NT2/D1 (cell line): ENCODE measurements at regions not wholly inside any gene's neighbourhood (a gene's known extent, or its start where the extent isn't known, plus 50 kb on each side); places are given as distances from the start of the nearest gene placed in this dataset.

Experiments
- DNase-seq: peaks from one replicate; pipeline ENCODE4 v3.0.0-alpha.2; 2011; ENCODE audit warnings: low read depth, low spot score
- H3K27me3 ChIP-seq: 2 replicates; pipeline ENCODE4 v1.6.0; 2011; ENCODE audit warnings: mild to moderate bottlenecking; ENCODE audit not compliant: insufficient read length, insufficient read depth
- H3K36me3 ChIP-seq: 2 replicates; pipeline ENCODE4 v1.6.1; 2011; ENCODE audit warnings: mild to moderate bottlenecking, low read length, mixed read lengths; ENCODE audit not compliant: insufficient read depth, insufficient read length
- H3K4me1 ChIP-seq: 2 replicates; pipeline ENCODE4 v1.5.1; 2011; ENCODE audit not compliant: insufficient read depth, insufficient read length
- H3K4me3 ChIP-seq: 2 replicates; pipeline ENCODE4 v1.5.1; 2011; ENCODE audit warnings: low read depth; ENCODE audit not compliant: insufficient read length
- H3K9ac ChIP-seq: 2 replicates; pipeline ENCODE4 v1.6.0; 2011; ENCODE audit warnings: low read depth; ENCODE audit not compliant: insufficient read length
- H3K9me3 ChIP-seq: 2 replicates; pipeline ENCODE4 v1.5.1; 2011; ENCODE audit warnings: mild to moderate bottlenecking, low read length; ENCODE audit not compliant: insufficient read depth
- SUZ12 ChIP-seq: IDR thresholded peaks from 2 replicates; pipeline ENCODE4 v1.6.1; 2011; ENCODE audit not compliant: insufficient read length, insufficient read depth; ENCODE audit errors: extremely low read depth
- YY1 ChIP-seq: IDR thresholded peaks from 2 replicates; pipeline ENCODE4 v1.6.1; 2011; ENCODE audit not compliant: insufficient read length, insufficient read depth
- ZNF274 ChIP-seq: IDR thresholded peaks from 2 replicates; pipeline ENCODE4 v1.6.1; 2011; ENCODE audit warnings: mild to moderate bottlenecking, low read depth, low read length

GRCh38 chr9:86809151-86809550, 138.2 kb downstream of the GAS1 start:
- no peaks in the 10 kb centered on the region for H3K27me3 ChIP-seq
- no peaks in the 10 kb centered on the region for H3K9me3 ChIP-seq
- H3K4me1 ChIP-seq = peaks cover 3% of the 10 kb centered on the region
- no peaks in the 10 kb centered on the region for H3K36me3 ChIP-seq
- no peak for DNase-seq
- no peak for TF ChIP-seq SUZ12
- TF ChIP-seq ZNF274 = no peak
- TF ChIP-seq YY1 = no peak
- H3K4me3 ChIP-seq = no peak overlapping the region
- no peak overlapping the region for H3K9ac ChIP-seq

GRCh38 chr9:86807367-86807976, 139.8 kb downstream of the GAS1 start:
- Histone ChIP-seq H3K4me3 (no peak overlapping the region), H3K36me3 (no peaks in the 10 kb centered on the region), H3K27me3 (no peaks in the 10 kb centered on the region), H3K9me3 (peaks cover 4% of the 10 kb centered on the region; the same call in 1 of the 2 replicates), H3K9ac (peak overlapping the region; percentile 13), H3K4me1 (peaks cover 3% of the 10 kb centered on the region)
- DNase-seq = no peak
- no peak for TF ChIP-seq ZNF274
- no peak for TF ChIP-seq YY1
- no peak for TF ChIP-seq SUZ12

GRCh38 chr9:86804011-86804410, 143.3 kb downstream of the GAS1 start:
- Histone ChIP-seq H3K36me3 (no peaks in the 10 kb centered on the region), H3K27me3 (no peaks in the 10 kb centered on the region), H3K4me1 (peaks cover 3% of the 10 kb centered on the region), H3K4me3 (no peak overlapping the region), H3K9me3 (peaks cover 4% of the 10 kb centered on the region; the same call in 1 of the 2 replicates), H3K9ac (no peak overlapping the region)
- TF ChIP-seq SUZ12 (no peak), ZNF274 (no peak), YY1 (no peak)
- DNase-seq = no peak

GRCh38 chr9:86802900-86803673, 144.2 kb downstream of the GAS1 start:
- DNase-seq = no peak
- Histone ChIP-seq H3K4me3 (no peak overlapping the region), H3K9ac (no peak overlapping the region), H3K36me3 (no peaks in the 10 kb centered on the region), H3K9me3 (peaks cover 4% of the 10 kb centered on the region; the same call in 1 of the 2 replicates), H3K4me1 (peaks cover 3% of the 10 kb centered on the region), H3K27me3 (no peaks in the 10 kb centered on the region)
- TF ChIP-seq ZNF274 = no peak
- TF ChIP-seq SUZ12 = no peak
- no peak for TF ChIP-seq YY1

- no peaks in the 10 kb centered on the region for H3K36me3 ChIP-seq
- no peak for DNase-seq
- H3K9me3 ChIP-seq = peaks cover 4% of the 10 kb centered on the region; the same call in 1 of the 2 replicates
- TF ChIP-seq SUZ12 (no peak), YY1 (no peak)
- no peaks in the 10 kb centered on the region for H3K27me3 ChIP-seq
- H3K4me1 ChIP-seq = no peaks in the 10 kb centered on the region
- no peak overlapping the region for H3K9ac ChIP-seq
- no peak overlapping the region for H3K4me3 ChIP-seq
These were observed 146.1 kb downstream of the GAS1 start for GRCh38 chr9:86801246-86801645.

GRCh38 chr9:86800681-86801080, 146.6 kb downstream of the GAS1 start:
- Histone ChIP-seq H3K27me3 (no peaks in the 10 kb centered on the region), H3K9me3 (peaks cover 4% of the 10 kb centered on the region; the same call in 1 of the 2 replicates), H3K9ac (no peak overlapping the region), H3K36me3 (no peaks in the 10 kb centered on the region), H3K4me1 (no peaks in the 10 kb centered on the region), H3K4me3 (no peak overlapping the region)
- DNase-seq = no peak
- no peak for TF ChIP-seq ZNF274

GRCh38 chr9:86798966-86799365, 148.3 kb downstream of the GAS1 start:
- H3K4me1 ChIP-seq = peaks cover 6% of the 10 kb centered on the region
- TF ChIP-seq SUZ12 = no peak
- TF ChIP-seq YY1 = no peak
- TF ChIP-seq ZNF274 = no peak
- peaks cover 4% of the 10 kb centered on the region; the same call in 1 of the 2 replicates for H3K9me3 ChIP-seq
- DNase-seq = no peak
- H3K4me3 ChIP-seq = no peak overlapping the region
- H3K9ac ChIP-seq = no peak overlapping the region
- H3K27me3 ChIP-seq = no peaks in the 10 kb centered on the region
- no peaks in the 10 kb centered on the region for H3K36me3 ChIP-seq
